Calu3 (cell line): ENCODE measurements at regions not wholly inside any gene's neighbourhood (a gene's known extent, or its start where the extent isn't known, plus 50 kb on each side); places are given as distances from the start of the nearest gene placed in this dataset.

Experiments used
- BruUV-seq: library from RNA; stranded (reverse); fragments of 400-500 nt; replicated peaks from 2 replicates; lab custom pipeline; 2021; lab: Mats Ljungman, UMichigan
- CTCF ChIA-PET: fragments of 300-600 bp; sonication (Branson Sonifier 250); formaldehyde crosslinking; loops from one replicate; lab custom pipeline; 2022; ENCODE audit warnings: antibody characterized with exemption; lab: Charles Lee
- DNase-seq: peaks from one replicate; pipeline ENCODE4 v3.0.0; 2022
- H3K27ac Mint-ChIP-seq: one replicate; pipeline ENCODE4 v1.8.0; 2022; ENCODE audit warnings: mixed read lengths; ENCODE audit not compliant: unreplicated experiment
- H3K27me3 Mint-ChIP-seq: one replicate; pipeline ENCODE4 v1.8.0; 2022; ENCODE audit warnings: mixed read lengths; ENCODE audit not compliant: unreplicated experiment
- H3K36me3 Mint-ChIP-seq: one replicate; pipeline ENCODE4 v1.8.0; 2022; ENCODE audit warnings: mild to moderate bottlenecking, moderate library complexity, mixed read lengths; ENCODE audit not compliant: insufficient read depth, unreplicated experiment
- H3K4me1 Mint-ChIP-seq: one replicate; pipeline ENCODE4 v1.8.0; 2022; ENCODE audit warnings: mild to moderate bottlenecking, low read depth, mixed read lengths; ENCODE audit not compliant: unreplicated experiment
- H3K4me3 Mint-ChIP-seq: one replicate; pipeline ENCODE4 v1.8.0; 2022; ENCODE audit warnings: mild to moderate bottlenecking, low read depth, moderate library complexity, mixed read lengths; ENCODE audit not compliant: unreplicated experiment
- H3K9me3 Mint-ChIP-seq: one replicate; pipeline ENCODE4 v1.8.0; 2022; ENCODE audit warnings: low read depth, mixed read lengths; ENCODE audit not compliant: unreplicated experiment
- intact Hi-C: fragments of 100-400 bp; cut with micrococcal nuclease; formaldehyde crosslinking; loops from one replicate; pipeline ENCODE4 v1.10.0; 2022; ENCODE audit not compliant: unreplicated experiment
- TF ChIP-seq, protein P1 (sequence below): fragments of 200-600 bp; IDR thresholded peaks from one replicate; pipeline ENCODE4 v1.8.0; 2022; ENCODE audit warnings: antibody characterized with exemption; ENCODE audit not compliant: unreplicated experiment

DNA sequence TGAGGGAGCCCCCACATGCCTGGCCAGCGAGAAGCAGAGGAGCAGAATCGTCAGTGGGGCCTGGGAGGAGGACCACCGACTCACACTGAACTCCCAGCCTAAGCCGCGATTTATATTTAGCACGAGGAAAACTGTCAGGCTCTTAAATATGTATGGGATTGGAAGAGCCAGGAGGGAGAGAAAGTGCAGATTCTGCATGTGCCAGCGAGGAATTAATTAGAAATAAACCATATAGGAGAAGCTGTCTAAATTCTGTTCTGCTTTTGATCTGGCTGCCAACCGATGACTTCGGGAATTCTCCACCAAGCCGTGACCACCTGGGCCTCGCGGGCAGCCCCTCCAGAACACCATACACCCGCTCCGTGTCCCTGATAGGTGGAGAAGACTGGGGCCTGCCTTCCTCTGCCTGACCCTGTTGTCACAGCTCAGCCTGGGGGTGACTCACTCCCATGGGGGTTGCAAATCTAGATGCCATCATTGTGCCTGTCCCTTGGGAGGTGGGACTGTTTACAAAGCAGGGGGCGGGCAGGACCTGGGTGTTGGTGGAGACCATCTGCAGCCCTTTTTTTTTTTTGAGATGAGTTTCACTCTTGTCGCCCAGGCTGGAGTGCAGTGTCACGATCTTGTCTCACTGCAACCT lies 91.1 kb upstream of the PMEPA1 start:
- no peaks in the 10 kb centered on the region for H3K9me3 Mint-ChIP-seq
- TF ChIP-seq, protein P1, sequence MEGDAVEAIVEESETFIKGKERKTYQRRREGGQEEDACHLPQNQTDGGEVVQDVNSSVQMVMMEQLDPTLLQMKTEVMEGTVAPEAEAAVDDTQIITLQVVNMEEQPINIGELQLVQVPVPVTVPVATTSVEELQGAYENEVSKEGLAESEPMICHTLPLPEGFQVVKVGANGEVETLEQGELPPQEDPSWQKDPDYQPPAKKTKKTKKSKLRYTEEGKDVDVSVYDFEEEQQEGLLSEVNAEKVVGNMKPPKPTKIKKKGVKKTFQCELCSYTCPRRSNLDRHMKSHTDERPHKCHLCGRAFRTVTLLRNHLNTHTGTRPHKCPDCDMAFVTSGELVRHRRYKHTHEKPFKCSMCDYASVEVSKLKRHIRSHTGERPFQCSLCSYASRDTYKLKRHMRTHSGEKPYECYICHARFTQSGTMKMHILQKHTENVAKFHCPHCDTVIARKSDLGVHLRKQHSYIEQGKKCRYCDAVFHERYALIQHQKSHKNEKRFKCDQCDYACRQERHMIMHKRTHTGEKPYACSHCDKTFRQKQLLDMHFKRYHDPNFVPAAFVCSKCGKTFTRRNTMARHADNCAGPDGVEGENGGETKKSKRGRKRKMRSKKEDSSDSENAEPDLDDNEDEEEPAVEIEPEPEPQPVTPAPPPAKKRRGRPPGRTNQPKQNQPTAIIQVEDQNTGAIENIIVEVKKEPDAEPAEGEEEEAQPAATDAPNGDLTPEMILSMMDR = no peak
- no peak overlapping the region for H3K27ac Mint-ChIP-seq
- no peak for DNase-seq
- peaks cover 4% of the 10 kb centered on the region for H3K4me1 Mint-ChIP-seq
- CTCF ChIA-PET = no interaction called here
- no peak overlapping the region for H3K4me3 Mint-ChIP-seq
- no peaks in the 10 kb centered on the region for H3K36me3 Mint-ChIP-seq
- intact Hi-C loops = no loop called here
- BruUV-seq = no TSS peak
- H3K27me3 Mint-ChIP-seq = peaks cover 18% of the 10 kb centered on the region

DNA sequence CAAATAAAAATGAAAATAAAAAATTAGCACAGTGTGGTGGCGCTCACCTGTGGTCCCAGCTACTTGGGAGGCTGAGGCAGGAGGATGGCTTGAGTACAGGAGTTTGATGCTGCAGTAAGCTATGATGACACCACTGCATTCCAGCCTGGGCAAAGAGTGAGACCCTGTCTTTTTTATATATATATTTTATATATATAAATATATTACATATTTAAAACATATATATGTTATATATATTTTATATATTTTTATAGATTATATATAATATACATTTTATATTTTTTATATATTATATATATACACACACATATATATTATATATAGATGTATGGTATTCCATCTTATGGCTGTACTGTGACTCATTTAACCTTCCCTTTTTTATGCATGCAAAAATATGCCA lies 87.6 kb upstream of the PMEPA1 start:
- intact Hi-C loops = no loop called here
- no peak for DNase-seq
- Mint-ChIP-seq H3K27ac (no peak overlapping the region), H3K9me3 (no peaks in the 10 kb centered on the region), H3K27me3 (no peaks in the 10 kb centered on the region), H3K36me3 (no peaks in the 10 kb centered on the region), H3K4me1 (peaks cover 8% of the 10 kb centered on the region), H3K4me3 (no peak overlapping the region)
- CTCF ChIA-PET = no interaction called here
- no TSS peak for BruUV-seq
- TF ChIP-seq, protein P1 = no peak

DNA sequence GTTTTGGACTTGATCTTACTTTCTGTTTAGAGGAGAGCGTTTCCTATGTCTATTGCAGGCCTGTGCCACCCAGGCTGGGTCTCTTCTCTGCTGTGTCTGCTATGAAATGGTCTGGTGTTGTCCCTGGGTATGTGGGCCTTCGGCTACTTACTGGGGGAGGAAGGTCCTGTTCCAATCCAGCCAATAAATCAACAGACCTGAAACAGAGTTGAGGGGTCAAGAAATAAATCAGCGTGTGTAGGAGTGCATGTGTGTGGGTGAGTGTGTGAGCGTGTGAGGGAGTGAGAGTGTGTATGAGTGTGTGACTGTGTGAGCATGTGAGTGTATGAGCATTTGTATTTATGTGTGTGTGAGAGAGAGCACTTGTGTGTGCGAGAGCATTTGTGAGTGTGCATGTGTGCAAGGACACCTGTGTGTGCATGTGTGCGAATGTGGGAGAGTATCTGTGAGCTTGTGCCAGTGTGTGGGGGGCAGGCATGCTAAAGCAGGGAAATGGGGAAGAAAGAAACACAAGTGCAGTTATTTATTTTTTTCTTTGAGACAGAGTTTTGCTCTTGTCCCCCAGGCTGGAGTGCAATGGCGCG lies 86.3 kb upstream of the PMEPA1 start:
- peaks cover 8% of the 10 kb centered on the region for H3K4me1 Mint-ChIP-seq
- no peaks in the 10 kb centered on the region for H3K27me3 Mint-ChIP-seq
- no peak overlapping the region for H3K27ac Mint-ChIP-seq
- no TSS peak for BruUV-seq
- DNase-seq = no peak
- intact Hi-C loops = no loop called here
- H3K36me3 Mint-ChIP-seq = no peaks in the 10 kb centered on the region
- TF ChIP-seq, protein P1 = no peak
- no peak overlapping the region for H3K4me3 Mint-ChIP-seq
- H3K9me3 Mint-ChIP-seq = peaks cover 3% of the 10 kb centered on the region
- CTCF ChIA-PET = no interaction called here

DNA sequence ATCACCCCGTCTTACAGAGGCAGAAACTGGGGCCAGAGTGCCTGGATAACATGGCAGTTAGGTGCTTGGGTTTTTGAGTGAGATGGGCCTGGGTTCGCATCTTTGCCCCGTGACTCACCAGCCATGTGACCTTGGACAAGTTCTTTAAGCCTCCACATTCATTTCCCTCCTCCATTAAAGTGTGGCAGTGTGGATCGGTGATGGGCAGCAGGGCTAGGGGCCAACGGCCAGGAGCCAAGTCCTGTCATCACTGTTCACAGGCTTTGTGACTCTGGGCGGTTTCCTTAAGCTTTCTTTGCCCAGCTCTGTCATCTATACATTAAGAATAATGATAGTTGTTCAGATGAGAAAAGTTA lies 85.5 kb upstream of the PMEPA1 start:
- Mint-ChIP-seq H3K9me3 (peaks cover 3% of the 10 kb centered on the region), H3K4me1 (peaks cover 8% of the 10 kb centered on the region), H3K4me3 (no peak overlapping the region), H3K27me3 (no peaks in the 10 kb centered on the region), H3K36me3 (no peaks in the 10 kb centered on the region), H3K27ac (no peak overlapping the region)
- no TSS peak for BruUV-seq
- CTCF ChIA-PET = interaction anchor here (0.5 to 0.6 kb wide), 2 partner anchors 46 to 357 kb away, joined by 3 to 5 read pairs; no protein-coding TSS in a partner anchor
- intact Hi-C loops = no loop called here
- DNase-seq = no peak
- TF ChIP-seq, protein P1 = no peak
